ENCODE measurements at regions not wholly inside any gene's neighbourhood (a gene's known extent, or its start where the extent isn't known, plus 50 kb on each side); places are given as distances from the start of the nearest gene placed in this dataset.

- TF ChIP-seq CTCF (IDR thresholded peaks at IDR 0.05; ENCODE audit: poor library complexity, severe bottlenecking) (no peak), POLR2AphosphoS5 (IDR thresholded peaks at IDR 0.05) (no peak), TAF1 (IDR thresholded peaks at IDR 0.05; ENCODE audit: low read depth) (no peak), RAD21 (conservative IDR thresholded peaks at IDR 0.05) (no peak), EZH2 (IDR thresholded peaks at IDR 0.05; ENCODE audit: borderline replicate concordance, insufficient read depth, low read length, poor library complexity, severe bottlenecking) (no peak), MXI1 (conservative IDR thresholded peaks at IDR 0.05; ENCODE audit: poor library complexity, severe bottlenecking) (no peak), EP300 (conservative IDR thresholded peaks at IDR 0.05; ENCODE audit: poor library complexity, severe bottlenecking) (no peak)
These were observed 136.8 kb downstream of the BASP1 start for GRCh38 chr5:17354265-17354664.

All from neural cell (in vitro differentiated cells).